ENCODE measurements at regions not wholly inside any gene's neighbourhood (a gene's known extent, or its start where the extent isn't known, plus 50 kb on each side); places are given as distances from the start of the nearest gene placed in this dataset.

DNA sequence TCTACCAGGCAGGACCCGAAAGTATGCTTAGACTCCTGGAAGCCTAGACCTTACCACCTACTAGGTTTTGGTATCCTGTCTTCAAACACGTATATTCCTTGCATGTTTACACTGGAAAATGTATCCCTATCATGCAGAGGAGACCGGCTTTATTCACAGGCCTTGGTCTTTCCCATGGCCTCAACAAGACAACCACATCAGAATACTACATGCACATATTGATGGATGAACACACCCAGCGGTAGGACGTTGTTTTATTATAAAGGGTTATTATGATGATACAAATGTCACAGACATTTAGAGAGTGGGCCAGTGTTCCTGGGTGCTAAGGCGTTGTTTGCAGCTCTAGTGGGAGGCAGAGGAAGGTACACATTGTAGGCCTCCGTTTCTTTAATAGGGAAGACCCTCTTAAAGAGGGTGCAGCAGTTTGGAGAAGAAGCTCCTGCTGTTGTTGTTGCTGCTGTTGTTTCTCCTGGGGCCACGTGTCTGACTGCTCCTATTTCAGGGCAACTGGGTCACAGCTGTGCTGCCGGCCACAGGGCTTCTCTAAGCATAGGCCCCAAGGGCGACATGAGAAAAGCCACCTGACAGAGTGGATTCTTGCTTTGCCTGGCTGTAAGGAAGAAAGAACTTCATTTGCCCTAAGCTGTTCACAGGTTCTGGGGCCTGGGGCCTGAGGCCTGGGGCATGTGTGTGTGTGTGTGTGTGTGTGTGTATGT is 98.3 kb upstream of the SASH1 start:
- peaks cover 13 to 31% of the 10 kb centered on the region in 2 donors for H3K27me3 Mint-ChIP-seq
- H3K27ac ChIP-seq (ENCODE audit: low read depth, low read length), result no peak overlapping the region
- H3K4me3 Mint-ChIP-seq, result no peak overlapping the region
- H3K27ac Mint-ChIP-seq, result no peak overlapping the region
- no peaks in the 10 kb centered on the region for H3K9me3 ChIP-seq (ENCODE audit: low read length)
- H3K36me3 Mint-ChIP-seq, result peaks cover 0 to 2% (median 0%) of the 10 kb centered on the region in 3 donors
- no peaks in the 10 kb centered on the region for H3K4me1 Mint-ChIP-seq
- H3K4me3 ChIP-seq (ENCODE audit: low read length), result no peak overlapping the region
- POLR2A ChIA-PET, result no interaction called here
- CTCF ChIA-PET, result interaction anchor here (0.7 kb wide), 1 partner anchor 8 kb away, joined by 3 read pairs; no protein-coding TSS in a partner anchor
- DNase-seq, result no peak
- H3K27me3 ChIP-seq (ENCODE audit: insufficient read depth, low read length, poor library complexity, severe bottlenecking), result no peaks in the 10 kb centered on the region
- no peaks in the 10 kb centered on the region for H3K9me3 Mint-ChIP-seq
- no peaks in the 10 kb centered on the region for H3K36me3 ChIP-seq (ENCODE audit: insufficient read depth, low read length)
- H3K4me1 ChIP-seq (ENCODE audit: insufficient read depth, low read length), result no peaks in the 10 kb centered on the region

GRCh38 chr6:148247386-148248063 is 95.1 kb upstream of the SASH1 start:
- no peak overlapping the region for H3K4me3 ChIP-seq (ENCODE audit: low read length)
- ChIA-PET CTCF (no interaction called here), POLR2A (no interaction called here)
- Mint-ChIP-seq H3K36me3 (peaks cover 0 to 2% (median 0%) of the 10 kb centered on the region in 3 donors), H3K27me3 (peaks cover 10% of the 10 kb centered on the region in 2 donors), H3K27ac (no peak overlapping the region), H3K9me3 (no peaks in the 10 kb centered on the region), H3K4me1 (no peaks in the 10 kb centered on the region), H3K4me3 (no peak overlapping the region)
- no peaks in the 10 kb centered on the region for H3K4me1 ChIP-seq (ENCODE audit: insufficient read depth, low read length)
- no peak for DNase-seq
- H3K36me3 ChIP-seq (ENCODE audit: insufficient read depth, low read length), result no peaks in the 10 kb centered on the region
- no peaks in the 10 kb centered on the region for H3K27me3 ChIP-seq (ENCODE audit: insufficient read depth, low read length, poor library complexity, severe bottlenecking)
- no peaks in the 10 kb centered on the region for H3K9me3 ChIP-seq (ENCODE audit: low read length)
- no peak overlapping the region for H3K27ac ChIP-seq (ENCODE audit: low read depth, low read length)

- no peak overlapping the region for H3K4me3 Mint-ChIP-seq
- H3K27ac Mint-ChIP-seq, result no peak overlapping the region
- Histone ChIP-seq H3K4me1 (ENCODE audit: insufficient read depth, low read length) (no peaks in the 10 kb centered on the region), H3K27me3 (ENCODE audit: insufficient read depth, low read length, poor library complexity, severe bottlenecking) (no peaks in the 10 kb centered on the region), H3K36me3 (ENCODE audit: insufficient read depth, low read length) (no peaks in the 10 kb centered on the region), H3K27ac (ENCODE audit: low read depth, low read length) (no peak overlapping the region), H3K9me3 (ENCODE audit: low read length) (no peaks in the 10 kb centered on the region), H3K4me3 (ENCODE audit: low read length) (no peak overlapping the region)
- DNase-seq, result no peak
- peaks cover 0 to 2% (median 0%) of the 10 kb centered on the region in 3 donors for H3K36me3 Mint-ChIP-seq
- peaks cover 6 to 8% of the 10 kb centered on the region in 2 donors for H3K27me3 Mint-ChIP-seq
- H3K4me1 Mint-ChIP-seq, result no peaks in the 10 kb centered on the region
- CTCF ChIA-PET, result no interaction called here
- H3K9me3 Mint-ChIP-seq, result no peaks in the 10 kb centered on the region
- POLR2A ChIA-PET, result no interaction called here
These were observed 93.5 kb upstream of the SASH1 start for GRCh38 chr6:148249160-148249559.

- DNase-seq, result no peak
- CTCF ChIA-PET, result no interaction called here
These were observed 92.8 kb upstream of the SASH1 start for GRCh38 chr6:148249679-148250375.

GRCh38 chr6:148250975-148251685 is 91.5 kb upstream of the SASH1 start:
- Mint-ChIP-seq H3K4me1 (no peaks in the 10 kb centered on the region), H3K9me3 (no peaks in the 10 kb centered on the region), H3K4me3 (no peak overlapping the region), H3K27ac (no peak overlapping the region), H3K27me3 (peaks cover 1 to 8% of the 10 kb centered on the region in 2 donors), H3K36me3 (no peaks in the 10 kb centered on the region)
- Histone ChIP-seq H3K9me3 (ENCODE audit: low read length) (no peaks in the 10 kb centered on the region), H3K36me3 (ENCODE audit: insufficient read depth, low read length) (no peaks in the 10 kb centered on the region), H3K4me1 (ENCODE audit: insufficient read depth, low read length) (no peaks in the 10 kb centered on the region), H3K27ac (ENCODE audit: low read depth, low read length) (no peak overlapping the region), H3K4me3 (ENCODE audit: low read length) (no peak overlapping the region), H3K27me3 (ENCODE audit: insufficient read depth, low read length, poor library complexity, severe bottlenecking) (no peaks in the 10 kb centered on the region)
- POLR2A ChIA-PET, result no interaction called here
- CTCF ChIA-PET, result no interaction called here
- DNase-seq, result peak in 1 of 5 donors; percentile 7

More at GRCh38 chr6:148249679-148250375, 92.8 kb upstream of the SASH1 start:
- Mint-ChIP-seq H3K27ac (no peak overlapping the region), H3K9me3 (no peaks in the 10 kb centered on the region), H3K36me3 (peaks cover 0 to 2% (median 0%) of the 10 kb centered on the region in 3 donors), H3K4me3 (no peak overlapping the region), H3K27me3 (peaks cover 3 to 8% of the 10 kb centered on the region in 2 donors), H3K4me1 (no peaks in the 10 kb centered on the region)
- Histone ChIP-seq H3K27ac (ENCODE audit: low read depth, low read length) (no peak overlapping the region), H3K4me3 (ENCODE audit: low read length) (no peak overlapping the region), H3K4me1 (ENCODE audit: insufficient read depth, low read length) (no peaks in the 10 kb centered on the region), H3K9me3 (ENCODE audit: low read length) (no peaks in the 10 kb centered on the region), H3K36me3 (ENCODE audit: insufficient read depth, low read length) (no peaks in the 10 kb centered on the region), H3K27me3 (ENCODE audit: insufficient read depth, low read length, poor library complexity, severe bottlenecking) (no peaks in the 10 kb centered on the region)
- POLR2A ChIA-PET, result no interaction called here

GRCh38 chr6:148251891-148252290 is 90.7 kb upstream of the SASH1 start:
- POLR2A ChIA-PET, result no interaction called here

DNA sequence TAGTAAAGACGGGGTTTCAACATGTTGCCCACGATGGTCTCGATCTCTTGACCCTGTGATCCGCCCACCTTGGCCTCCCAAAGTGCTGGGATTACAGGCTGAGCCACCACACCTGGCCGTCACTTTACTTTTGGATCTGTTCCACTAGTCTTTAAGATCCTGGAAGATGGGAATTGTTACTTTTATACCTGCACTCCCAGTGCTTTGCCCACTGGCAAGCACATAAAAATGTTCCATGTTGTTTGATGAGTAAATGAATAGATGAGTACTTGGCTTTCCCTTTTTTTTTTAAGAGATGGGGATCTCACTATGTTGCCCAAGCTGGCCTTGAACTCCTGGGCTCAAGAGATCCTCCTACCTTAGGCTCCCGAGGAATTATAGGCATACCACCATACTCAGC is 84.8 kb upstream of the SASH1 start:
- Histone ChIP-seq H3K4me1 (ENCODE audit: insufficient read depth, low read length) (no peaks in the 10 kb centered on the region), H3K4me3 (ENCODE audit: low read length) (no peak overlapping the region), H3K9me3 (ENCODE audit: low read length) (no peaks in the 10 kb centered on the region), H3K27me3 (ENCODE audit: insufficient read depth, low read length, poor library complexity, severe bottlenecking) (no peaks in the 10 kb centered on the region), H3K27ac (ENCODE audit: low read depth, low read length) (no peak overlapping the region), H3K36me3 (ENCODE audit: insufficient read depth, low read length) (no peaks in the 10 kb centered on the region)
- Mint-ChIP-seq H3K4me3 (no peak overlapping the region), H3K27ac (no peak overlapping the region), H3K36me3 (no peaks in the 10 kb centered on the region), H3K4me1 (no peaks in the 10 kb centered on the region), H3K27me3 (peaks cover 5 to 16% of the 10 kb centered on the region in 2 donors), H3K9me3 (no peaks in the 10 kb centered on the region)
- ChIA-PET CTCF (no interaction called here), POLR2A (no interaction called here)
- no peak for DNase-seq

More at GRCh38 chr6:148251891-148252290, 90.7 kb upstream of the SASH1 start:
- CTCF ChIA-PET, result no interaction called here
- Histone ChIP-seq H3K27ac (ENCODE audit: low read depth, low read length) (no peak overlapping the region), H3K4me3 (ENCODE audit: low read length) (no peak overlapping the region), H3K27me3 (ENCODE audit: insufficient read depth, low read length, poor library complexity, severe bottlenecking) (no peaks in the 10 kb centered on the region), H3K4me1 (ENCODE audit: insufficient read depth, low read length) (no peaks in the 10 kb centered on the region), H3K9me3 (ENCODE audit: low read length) (no peaks in the 10 kb centered on the region), H3K36me3 (ENCODE audit: insufficient read depth, low read length) (no peaks in the 10 kb centered on the region)
- DNase-seq, result no peak
- no peaks in the 10 kb centered on the region for H3K9me3 Mint-ChIP-seq
- no peak overlapping the region for H3K27ac Mint-ChIP-seq
- H3K36me3 Mint-ChIP-seq, result no peaks in the 10 kb centered on the region
- no peak overlapping the region for H3K4me3 Mint-ChIP-seq
- H3K4me1 Mint-ChIP-seq, result no peaks in the 10 kb centered on the region
- H3K27me3 Mint-ChIP-seq, result peaks cover 0 to 6% of the 10 kb centered on the region in 2 donors

GRCh38 chr6:148258868-148259267 is 83.8 kb upstream of the SASH1 start:
- no peak overlapping the region for H3K4me3 Mint-ChIP-seq
- no peaks in the 10 kb centered on the region for H3K36me3 Mint-ChIP-seq
- H3K9me3 Mint-ChIP-seq, result no peaks in the 10 kb centered on the region
- H3K9me3 ChIP-seq (ENCODE audit: low read length), result no peaks in the 10 kb centered on the region
- CTCF ChIA-PET, result no interaction called here
- H3K36me3 ChIP-seq (ENCODE audit: insufficient read depth, low read length), result no peaks in the 10 kb centered on the region
- H3K4me3 ChIP-seq (ENCODE audit: low read length), result no peak overlapping the region
- no peaks in the 10 kb centered on the region for H3K4me1 ChIP-seq (ENCODE audit: insufficient read depth, low read length)
- H3K27ac ChIP-seq (ENCODE audit: low read depth, low read length), result no peak overlapping the region
- no peaks in the 10 kb centered on the region for H3K27me3 ChIP-seq (ENCODE audit: insufficient read depth, low read length, poor library complexity, severe bottlenecking)
- peaks cover 5 to 16% of the 10 kb centered on the region in 2 donors for H3K27me3 Mint-ChIP-seq
- H3K27ac Mint-ChIP-seq, result no peak overlapping the region
- no peaks in the 10 kb centered on the region for H3K4me1 Mint-ChIP-seq
- POLR2A ChIA-PET, result no interaction called here
- DNase-seq, result no peak

All from CD8-positive, alpha-beta memory T cell (primary cell).